GM12878 (cell line): ENCODE measurements at regions not wholly inside any gene's neighbourhood (a gene's known extent, or its start where the extent isn't known, plus 50 kb on each side); places are given as distances from the start of the nearest gene placed in this dataset.

Experiments
- CBX5 ChIP-seq: sonication (generic); IDR thresholded peaks from 2 replicates; pipeline ENCODE4 v1.6.1; 2016; ENCODE audit warnings: low read depth, moderate library complexity, mild to moderate bottlenecking, inconsistent platforms
- NR2C2 ChIP-seq: IDR thresholded peaks from 2 replicates; pipeline ENCODE4 v1.6.1; 2011; ENCODE audit warnings: borderline replicate concordance, low read depth; ENCODE audit not compliant: control insufficient read depth, insufficient read length
- POLR2A ChIP-seq: IDR thresholded peaks from 2 replicates; pipeline ENCODE4 v1.6.1; 2011; ENCODE audit warnings: low read depth, mild to moderate bottlenecking, low read length
- TARDBP ChIP-seq: IDR thresholded peaks from 2 replicates; pipeline ENCODE4 v1.6.1; 2016; ENCODE audit warnings: borderline replicate concordance
- TCF12 ChIP-seq: IDR thresholded peaks from 2 replicates; pipeline ENCODE4 v1.6.1; 2011; ENCODE audit warnings: low read depth, mild to moderate bottlenecking, low read length
- TCF3 ChIP-seq: IDR thresholded peaks from 2 replicates; pipeline ENCODE4 v1.6.1; 2012; ENCODE audit warnings: low read depth, mild to moderate bottlenecking, low read length, borderline replicate concordance; ENCODE audit not compliant: insufficient read depth
- TF ChIP-seq, protein P1 (sequence below), 3 experiments: IDR thresholded peaks in 2 of 3; conservative IDR thresholded peaks in 1 of 3; 2 replicates each; pipeline ENCODE4 v1.5.1; 2011; ENCODE audit warnings: low read depth in 3 of 3, low read length in 3 of 3, mild to moderate bottlenecking in 3 of 3, control low read depth in 2 of 3, moderate library complexity in 2 of 3, inconsistent platforms in 1 of 3, mixed read lengths in 1 of 3; ENCODE audit not compliant: control insufficient read depth in 2 of 3, insufficient read depth in 1 of 3; ENCODE audit errors: extremely low read depth in 1 of 3
- TF ChIP-seq, protein P2 (sequence below): fragments of 450-650 bp; IDR thresholded peaks from 2 replicates; pipeline ENCODE4 v1.6.1; 2017; ENCODE audit warnings: low read depth, mild to moderate bottlenecking, moderate library complexity

DNA sequence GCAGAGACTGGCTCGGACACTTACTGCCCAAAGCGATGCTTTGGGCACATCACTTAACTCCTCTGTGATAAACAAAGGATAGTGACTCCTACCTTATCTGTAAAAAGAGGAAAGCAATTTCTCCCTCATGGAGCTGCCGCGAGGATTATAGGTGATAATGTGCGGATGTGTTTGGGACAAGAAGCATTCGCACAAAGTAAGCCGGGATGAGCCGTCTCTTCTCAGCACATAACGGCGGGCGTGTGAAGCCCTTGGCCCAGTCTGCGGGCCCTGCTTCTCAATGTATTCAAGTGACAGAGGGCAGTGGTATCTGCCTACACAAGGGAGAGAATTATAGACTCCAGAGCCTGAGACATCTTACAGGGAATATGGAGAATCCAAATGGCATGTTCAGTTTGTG lies 550.3 kb upstream of the CPEB2 start:
- TF ChIP-seq NR2C2: no peak
- TF ChIP-seq, protein P1, sequence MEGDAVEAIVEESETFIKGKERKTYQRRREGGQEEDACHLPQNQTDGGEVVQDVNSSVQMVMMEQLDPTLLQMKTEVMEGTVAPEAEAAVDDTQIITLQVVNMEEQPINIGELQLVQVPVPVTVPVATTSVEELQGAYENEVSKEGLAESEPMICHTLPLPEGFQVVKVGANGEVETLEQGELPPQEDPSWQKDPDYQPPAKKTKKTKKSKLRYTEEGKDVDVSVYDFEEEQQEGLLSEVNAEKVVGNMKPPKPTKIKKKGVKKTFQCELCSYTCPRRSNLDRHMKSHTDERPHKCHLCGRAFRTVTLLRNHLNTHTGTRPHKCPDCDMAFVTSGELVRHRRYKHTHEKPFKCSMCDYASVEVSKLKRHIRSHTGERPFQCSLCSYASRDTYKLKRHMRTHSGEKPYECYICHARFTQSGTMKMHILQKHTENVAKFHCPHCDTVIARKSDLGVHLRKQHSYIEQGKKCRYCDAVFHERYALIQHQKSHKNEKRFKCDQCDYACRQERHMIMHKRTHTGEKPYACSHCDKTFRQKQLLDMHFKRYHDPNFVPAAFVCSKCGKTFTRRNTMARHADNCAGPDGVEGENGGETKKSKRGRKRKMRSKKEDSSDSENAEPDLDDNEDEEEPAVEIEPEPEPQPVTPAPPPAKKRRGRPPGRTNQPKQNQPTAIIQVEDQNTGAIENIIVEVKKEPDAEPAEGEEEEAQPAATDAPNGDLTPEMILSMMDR (IDR thresholded peaks at IDR 0.05 in 2 of 3, conservative IDR thresholded peaks at IDR 0.05 in 1 of 3; ENCODE audit: control insufficient read depth in 2 of 3, extremely low read depth in 1 of 3, insufficient read depth in 1 of 3, low read depth in 3 of 3, low read length in 3 of 3): no peak
- no peak for TF ChIP-seq POLR2A
- no peak for TF ChIP-seq TCF12
- no peak for TF ChIP-seq TCF3
- TF ChIP-seq TARDBP: no peak
- no peak for TF ChIP-seq CBX5
- TF ChIP-seq, protein P2, sequence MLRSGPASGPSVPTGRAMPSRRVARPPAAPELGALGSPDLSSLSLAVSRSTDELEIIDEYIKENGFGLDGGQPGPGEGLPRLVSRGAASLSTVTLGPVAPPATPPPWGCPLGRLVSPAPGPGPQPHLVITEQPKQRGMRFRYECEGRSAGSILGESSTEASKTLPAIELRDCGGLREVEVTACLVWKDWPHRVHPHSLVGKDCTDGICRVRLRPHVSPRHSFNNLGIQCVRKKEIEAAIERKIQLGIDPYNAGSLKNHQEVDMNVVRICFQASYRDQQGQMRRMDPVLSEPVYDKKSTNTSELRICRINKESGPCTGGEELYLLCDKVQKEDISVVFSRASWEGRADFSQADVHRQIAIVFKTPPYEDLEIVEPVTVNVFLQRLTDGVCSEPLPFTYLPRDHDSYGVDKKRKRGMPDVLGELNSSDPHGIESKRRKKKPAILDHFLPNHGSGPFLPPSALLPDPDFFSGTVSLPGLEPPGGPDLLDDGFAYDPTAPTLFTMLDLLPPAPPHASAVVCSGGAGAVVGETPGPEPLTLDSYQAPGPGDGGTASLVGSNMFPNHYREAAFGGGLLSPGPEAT: no peak
